8988T (cell line): ENCODE measurements at regions not wholly inside any gene's neighbourhood (a gene's known extent, or its start where the extent isn't known, plus 50 kb on each side); places are given as distances from the start of the nearest gene placed in this dataset.

ENCODE experiments used
- DNase-seq: peaks from one replicate; pipeline ENCODE4 v3.0.0; 2011

DNA sequence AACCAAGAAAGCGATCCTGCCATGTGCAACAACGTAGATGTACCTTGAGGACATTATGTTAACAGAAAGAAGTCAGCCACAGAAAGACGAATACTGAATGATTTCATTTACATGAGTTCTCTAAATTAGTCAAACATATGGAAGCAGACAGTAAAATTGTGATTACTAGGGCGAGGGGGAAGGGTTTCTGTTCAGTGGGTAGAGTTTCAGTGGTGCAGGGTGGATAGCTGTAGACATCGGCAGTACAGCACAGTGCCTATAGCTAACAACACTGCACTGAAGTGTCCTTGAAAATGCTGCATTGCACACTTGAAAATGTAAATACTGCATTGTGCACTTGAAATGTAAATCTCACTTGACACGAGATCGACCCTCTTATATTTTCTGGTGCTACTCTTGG is 275.3 kb downstream of the GALR1 start:
- no peak for DNase-seq

GRCh38 chr18:77526962-77527361 is 277.3 kb downstream of the GALR1 start:
- no peak for DNase-seq

GRCh38 chr18:77528872-77529271 is 279.2 kb downstream of the GALR1 start:
- no peak for DNase-seq

DNA sequence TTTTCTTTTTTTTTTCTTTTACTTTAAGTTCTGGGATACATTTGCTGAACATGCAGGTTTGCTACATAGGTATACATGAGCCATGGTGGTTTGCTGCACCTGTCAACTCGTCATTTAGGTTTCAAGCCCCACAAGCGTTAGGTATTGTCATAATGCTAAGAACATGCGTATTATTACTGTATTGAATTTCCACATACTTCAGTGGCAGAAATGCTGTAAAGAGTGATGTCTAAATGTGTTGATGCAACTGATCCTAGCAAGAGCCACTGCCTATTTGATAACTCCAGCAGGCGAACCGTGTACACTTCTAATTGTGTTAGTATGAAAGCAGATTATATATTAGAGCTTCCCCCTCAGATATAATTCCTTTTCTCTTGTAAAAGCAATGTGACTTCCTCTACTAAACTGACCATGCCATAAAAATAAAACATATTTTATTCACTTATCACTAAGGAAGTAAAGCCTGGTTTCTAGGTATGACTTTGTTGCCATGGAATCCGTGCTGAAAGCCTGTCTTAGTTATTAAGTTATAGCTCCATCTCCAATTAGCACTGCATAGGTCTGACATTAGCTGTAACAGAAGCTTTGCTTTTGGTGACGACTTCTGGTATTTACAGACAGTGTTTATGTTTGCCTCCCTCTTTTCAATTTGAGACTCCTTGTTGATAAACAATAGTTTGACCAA is 280.0 kb downstream of the GALR1 start:
- DNase-seq: no peak

DNA sequence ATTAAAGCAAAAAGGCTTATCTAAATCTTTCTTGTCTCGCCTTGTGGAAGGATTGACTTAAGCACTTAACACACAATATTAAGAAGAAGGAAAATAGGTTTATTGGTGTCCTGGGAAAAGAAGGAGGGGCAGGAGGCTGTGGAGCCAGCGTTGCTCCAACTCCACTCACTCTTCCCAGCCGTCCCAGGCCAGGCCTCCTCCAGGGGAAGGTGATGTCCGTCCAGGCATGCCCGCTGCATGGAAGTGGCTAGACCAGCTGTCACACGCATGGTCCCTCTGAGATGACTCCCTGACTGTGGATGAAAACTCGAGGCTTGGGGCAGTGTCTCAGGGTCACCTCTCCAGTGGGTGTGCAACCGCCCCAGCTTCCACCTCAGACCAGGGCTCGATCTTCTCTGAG is 281.1 kb downstream of the GALR1 start:
- no peak for DNase-seq

DNA sequence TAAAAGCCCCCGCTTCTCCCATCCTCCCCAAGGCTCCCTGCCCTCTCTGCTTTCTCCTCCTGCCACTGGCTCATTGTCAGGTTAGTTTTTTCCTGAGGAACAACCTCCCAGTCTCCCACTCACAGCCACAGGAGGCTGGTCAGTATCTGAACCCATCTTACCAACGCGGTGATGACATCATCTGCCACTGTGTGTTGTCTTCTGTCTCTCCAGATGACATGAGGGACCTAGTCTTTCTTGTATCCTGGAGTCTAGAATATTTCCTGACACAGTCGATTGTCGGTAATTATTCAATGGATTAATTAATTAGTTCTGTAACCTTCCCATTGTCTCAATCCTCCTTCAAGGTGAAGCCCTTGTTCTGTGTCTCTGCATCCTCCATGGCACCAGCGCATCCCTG is 290.2 kb downstream of the GALR1 start:
- no peak for DNase-seq

- no peak for DNase-seq
Measured at GRCh38 chr18:77544792-77545191, 295.1 kb downstream of the GALR1 start.

DNA sequence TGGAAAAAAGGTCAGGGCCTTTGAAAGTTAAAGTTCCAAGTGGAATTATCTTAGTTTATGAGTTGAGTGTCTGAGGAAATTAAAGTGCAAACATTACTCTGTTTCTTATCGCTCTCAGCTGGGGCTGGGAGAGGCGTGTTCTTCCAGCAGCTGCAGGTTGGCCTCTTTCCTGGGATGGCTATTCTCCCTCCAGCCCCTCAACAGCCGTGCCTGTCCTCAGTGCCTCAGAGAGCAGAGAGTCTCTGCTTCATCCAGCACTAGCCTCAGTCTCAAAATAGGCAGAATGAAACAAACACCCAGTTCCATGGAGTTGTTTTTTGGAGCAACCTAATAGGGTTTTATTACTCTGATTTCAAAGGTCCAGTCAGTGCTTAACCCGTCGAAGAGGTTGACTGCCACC is 298.1 kb downstream of the GALR1 start:
- no peak for DNase-seq

DNA sequence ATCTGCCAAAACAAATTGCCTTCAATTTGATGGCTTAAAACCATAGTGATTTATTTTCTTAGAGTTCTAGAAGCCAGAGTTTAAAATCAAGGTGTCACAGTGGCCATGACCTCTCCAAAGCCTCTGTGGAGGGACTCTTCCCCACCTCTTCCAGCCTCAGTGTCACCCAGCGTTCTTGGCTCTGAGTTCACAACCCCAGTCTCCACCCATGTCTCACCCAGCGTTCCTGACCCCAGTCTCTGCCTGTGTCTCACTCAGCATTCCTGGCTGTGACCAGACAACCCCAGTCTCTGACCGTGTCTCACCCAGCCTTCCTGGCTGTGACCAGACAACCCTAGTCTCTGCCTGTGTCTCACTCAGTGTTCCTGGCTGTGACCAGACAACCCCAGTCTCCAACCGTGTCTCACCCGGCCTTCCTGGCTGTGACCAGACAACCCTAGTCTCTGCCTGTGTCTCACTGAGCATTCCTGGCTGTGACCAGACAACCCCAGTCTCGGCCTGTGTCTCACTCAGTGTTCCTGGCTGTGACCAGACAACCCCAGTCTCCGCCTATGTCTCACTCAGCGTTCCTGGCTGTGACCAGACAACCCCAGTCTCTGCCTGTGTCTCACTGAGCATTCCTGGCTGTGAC is 299.3 kb downstream of the GALR1 start:
- no peak for DNase-seq

DNA sequence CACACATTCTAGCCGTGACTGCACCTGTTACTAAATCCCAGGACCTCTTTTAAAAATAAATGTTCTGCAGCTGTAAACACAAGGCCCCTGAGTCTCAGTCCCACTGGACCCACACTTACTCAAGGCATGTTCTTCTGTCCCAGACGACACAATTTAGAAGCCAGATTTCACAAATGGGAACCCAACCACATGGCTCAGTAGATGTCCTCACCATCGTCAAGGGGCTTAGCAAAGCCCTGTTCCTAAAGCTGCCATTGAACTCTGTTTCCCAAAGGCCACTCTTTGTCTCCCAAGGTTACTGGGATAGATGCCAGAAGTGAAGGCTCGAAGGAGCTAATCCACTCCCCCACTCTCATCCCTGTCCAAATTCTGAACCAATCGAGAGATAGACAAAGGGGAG is 301.0 kb downstream of the GALR1 start:
- no peak for DNase-seq

DNA sequence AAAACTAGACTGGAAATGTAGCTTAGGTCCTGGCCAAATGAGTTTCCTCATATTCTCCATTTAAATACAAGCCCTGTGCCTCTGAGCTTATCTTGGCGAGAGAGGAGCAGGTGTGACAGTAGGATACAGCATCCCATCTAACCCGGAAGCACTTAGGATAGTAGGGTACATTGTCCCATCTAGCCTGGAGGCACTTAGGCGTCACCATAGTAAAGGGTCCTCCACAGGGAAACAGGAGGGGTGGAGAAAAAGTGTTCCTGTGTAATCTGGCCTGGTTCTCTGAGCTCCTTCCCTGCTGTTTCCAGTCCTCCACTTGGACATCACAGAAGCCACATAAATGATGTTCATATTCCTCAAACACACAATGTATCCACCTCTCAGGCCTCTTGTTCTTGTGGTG is 301.4 kb downstream of the GALR1 start:
- no peak for DNase-seq

DNA sequence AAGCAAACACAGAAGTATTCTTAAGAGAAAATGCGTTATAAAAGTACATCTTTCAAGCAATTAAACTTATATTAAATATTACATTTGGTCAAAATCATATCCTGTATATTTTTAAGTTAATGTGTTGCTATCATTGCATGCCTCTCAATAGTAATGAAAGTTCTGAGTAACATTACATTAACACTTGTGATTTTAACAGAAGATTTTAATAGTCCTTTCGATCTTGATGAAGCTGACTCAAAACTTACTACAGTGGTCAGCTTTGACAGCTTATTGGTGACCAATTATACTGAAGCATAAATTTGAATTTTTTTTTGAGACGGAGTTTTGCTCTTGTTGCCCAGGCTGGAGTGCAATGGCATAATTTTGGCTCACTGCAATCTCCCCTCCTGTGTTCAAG is 303.3 kb downstream of the GALR1 start:
- DNase-seq: no peak

GRCh38 chr18:77554061-77554460 is 304.4 kb downstream of the GALR1 start:
- DNase-seq: no peak

DNA sequence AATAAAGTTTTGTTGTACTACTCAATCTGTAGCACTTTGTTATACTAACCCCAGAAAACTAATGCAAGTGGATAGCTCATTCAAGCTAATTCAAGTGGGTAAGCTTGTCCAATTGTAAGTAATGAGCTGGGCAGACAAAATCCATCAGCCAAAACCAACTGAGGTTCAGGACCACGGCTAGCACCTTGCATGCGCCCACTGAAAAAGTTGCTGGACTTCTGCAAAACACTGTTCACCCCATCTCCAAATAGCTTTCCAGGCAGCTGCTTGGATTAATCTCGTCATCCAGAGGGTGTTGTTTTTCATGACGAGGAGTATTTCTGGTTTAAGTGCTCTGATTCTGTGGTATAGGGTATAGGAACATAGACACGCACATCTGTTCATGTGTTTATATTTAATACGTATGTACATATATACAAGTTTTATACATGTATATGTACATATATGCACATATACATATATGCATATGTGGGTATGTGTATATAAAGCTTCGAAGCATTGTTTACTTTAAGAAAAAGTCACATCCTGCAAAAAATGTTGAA is 307.5 kb downstream of the GALR1 start:
- no peak for DNase-seq

- DNase-seq: no peak
Measured at GRCh38 chr18:77559274-77559910, 309.7 kb downstream of the GALR1 start.

- no peak for DNase-seq
Measured at GRCh38 chr18:77560341-77560992, 310.8 kb downstream of the GALR1 start.

DNA sequence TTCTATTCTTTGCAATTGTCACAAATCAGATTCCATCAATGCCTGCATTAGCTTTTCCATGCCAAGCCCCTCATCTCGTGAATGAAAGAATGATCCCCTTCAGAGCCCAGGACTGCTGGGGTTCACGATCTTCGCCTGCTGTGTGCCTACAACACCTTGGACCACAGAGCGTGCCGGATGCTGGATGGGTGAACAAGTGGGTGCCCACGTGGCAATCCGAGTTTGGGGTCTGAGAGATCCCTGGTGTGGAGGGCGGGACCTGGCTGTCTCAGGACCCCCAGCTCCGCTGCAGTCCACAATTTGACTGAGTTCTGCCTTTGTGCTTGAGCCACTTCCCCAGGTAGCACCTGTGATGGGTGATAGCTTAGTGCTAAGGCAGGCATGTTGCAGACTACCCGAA is 317.0 kb downstream of the GALR1 start:
- no peak for DNase-seq

DNA sequence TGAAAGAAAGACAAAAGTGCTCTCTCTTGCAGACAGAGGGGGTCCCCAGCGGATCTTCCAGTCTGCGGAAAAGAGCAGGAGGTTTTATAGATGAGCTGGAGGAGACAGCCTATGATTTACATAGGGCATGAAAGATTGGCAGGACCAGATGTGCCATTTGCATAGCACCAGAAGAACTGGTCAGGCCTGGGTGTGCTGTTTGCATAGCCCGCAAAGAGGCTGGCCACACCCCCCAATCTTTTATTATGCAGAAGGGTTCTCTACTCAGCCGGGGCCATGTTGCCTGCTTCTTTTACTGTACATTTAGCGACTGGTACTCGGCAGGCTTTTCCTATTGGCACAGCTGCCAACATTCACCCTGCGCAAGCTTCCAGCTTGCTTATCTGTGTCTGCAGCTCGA is 317.6 kb downstream of the GALR1 start:
- DNase-seq: no peak

DNA sequence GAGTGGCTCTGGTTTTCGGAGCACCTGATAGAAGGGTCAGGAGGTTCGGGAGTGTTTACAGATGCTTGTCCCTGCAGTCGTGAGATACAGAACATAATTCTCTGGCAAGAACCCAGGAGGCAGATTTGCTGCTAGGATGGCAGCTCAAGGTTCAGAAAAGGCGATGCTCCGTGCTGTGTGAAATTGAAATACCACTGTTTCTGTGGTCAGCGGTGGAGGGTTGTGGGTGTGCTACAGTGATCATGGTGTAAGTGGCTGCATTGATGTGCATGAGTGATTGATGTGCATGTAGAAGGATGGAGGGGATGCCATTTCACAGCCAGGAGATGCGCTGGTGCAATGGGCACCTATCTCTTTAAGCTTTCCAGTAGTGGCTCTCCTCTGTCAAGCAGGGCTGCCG is 322.1 kb downstream of the GALR1 start:
- DNase-seq: no peak

DNA sequence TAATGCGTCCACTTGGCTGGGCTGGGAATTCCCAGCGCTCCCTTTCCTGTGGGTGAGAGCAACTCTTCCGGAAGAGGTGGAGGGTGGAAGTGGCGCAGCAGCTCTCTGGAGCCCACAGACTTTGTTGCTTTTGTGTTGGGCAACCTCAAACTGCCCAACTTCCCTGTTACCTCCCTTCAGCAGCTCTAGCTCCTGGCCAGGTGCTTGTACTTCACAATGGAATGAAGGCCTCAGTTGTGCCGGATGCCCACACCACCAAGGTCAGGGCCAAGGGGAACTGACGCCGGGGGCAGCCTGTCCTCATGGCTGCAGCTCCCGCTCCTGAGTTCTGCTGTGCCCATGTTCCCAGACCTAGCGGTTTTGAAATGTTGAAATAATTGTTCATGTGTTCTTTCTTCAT is 322.9 kb downstream of the GALR1 start:
- DNase-seq: no peak

GRCh38 chr18:77573571-77573970 is 323.9 kb downstream of the GALR1 start:
- DNase-seq: no peak

- no peak for DNase-seq
Measured at GRCh38 chr18:77590943-77591515, 341.4 kb downstream of the GALR1 start.

GRCh38 chr18:77597726-77598125 is 348.1 kb downstream of the GALR1 start:
- DNase-seq: no peak
